Mesendoderm (in vitro differentiated cells): ENCODE measurements at regions not wholly inside any gene's neighbourhood (a gene's known extent, or its start where the extent isn't known, plus 50 kb on each side); places are given as distances from the start of the nearest gene placed in this dataset.
"Not testable (repeated sequence)": the region's sequence is repeated elsewhere in the genome, so short reads cannot be mapped to it uniquely, and the experiment has no call there.

Experiments used
- DNase-seq: peaks from one replicate; pipeline ENCODE4 v3.0.0; 2013
- H2AK5ac ChIP-seq: 2 replicates; pipeline ENCODE4 v1.6.1; 2013; ENCODE audit warnings: low read length, inconsistent platforms
- H2BK120ac ChIP-seq: 2 replicates; pipeline ENCODE4 v1.6.1; 2013; ENCODE audit warnings: low read depth, mild to moderate bottlenecking, low read length, moderate library complexity, mixed read lengths
- H2BK15ac ChIP-seq: replicated peaks from 2 replicates; pipeline ENCODE4 v1.6.1; 2013; ENCODE audit warnings: low read depth, mild to moderate bottlenecking, moderate library complexity
- H2BK5ac ChIP-seq: 2 replicates; pipeline ENCODE4 v1.6.1; 2013; ENCODE audit warnings: low read length, inconsistent platforms
- H3K18ac ChIP-seq: 2 replicates; pipeline ENCODE4 v1.6.1; 2013; ENCODE audit warnings: mild to moderate bottlenecking, low read length, mixed read lengths
- H3K23ac ChIP-seq: one replicate; pipeline ENCODE4 v1.6.1; 2013; ENCODE audit warnings: low read length
- H3K27ac ChIP-seq: 2 replicates; pipeline ENCODE4 v1.5.1; 2013; ENCODE audit warnings: low read depth, mild to moderate bottlenecking, inconsistent platforms, low read length, moderate library complexity
- H3K27me3 ChIP-seq: 2 replicates; pipeline ENCODE4 v1.6.1; 2013; ENCODE audit warnings: low read length, control low read depth, mild to moderate bottlenecking, inconsistent platforms; ENCODE audit not compliant: insufficient read depth, poor library complexity
- H3K36me3 ChIP-seq: 2 replicates; pipeline ENCODE4 v1.6.1; 2013; ENCODE audit warnings: low read length, inconsistent platforms; ENCODE audit not compliant: control insufficient read depth, insufficient read depth
- H3K4ac ChIP-seq: one replicate; pipeline ENCODE4 v1.6.1; 2013; ENCODE audit warnings: low read depth, mild to moderate bottlenecking, low read length, moderate library complexity
- H3K4me1 ChIP-seq: 2 replicates; pipeline ENCODE4 v1.6.1; 2013; ENCODE audit warnings: low read depth, low read length, inconsistent platforms; ENCODE audit not compliant: control insufficient read depth
- H3K4me2 ChIP-seq: 2 replicates; pipeline ENCODE4 v1.6.1; 2013; ENCODE audit warnings: low read length
- H3K4me3 ChIP-seq: 2 replicates; pipeline ENCODE4 v1.5.1; 2013; ENCODE audit warnings: mild to moderate bottlenecking, low read length
- H3K56ac ChIP-seq: one replicate; pipeline ENCODE4 v1.6.1; 2013; ENCODE audit warnings: low read length
- H3K79me1 ChIP-seq: 2 replicates; pipeline ENCODE4 v1.6.1; 2013; ENCODE audit warnings: low read length, inconsistent platforms
- H3K79me2 ChIP-seq: 2 replicates; pipeline ENCODE4 v1.6.1; 2013; ENCODE audit warnings: mild to moderate bottlenecking, low read length; ENCODE audit not compliant: control insufficient read depth, insufficient read depth
- H3K9ac ChIP-seq: 2 replicates; pipeline ENCODE4 v1.6.1; 2013; ENCODE audit warnings: low read length, inconsistent platforms
- H4K5ac ChIP-seq: one replicate; pipeline ENCODE4 v1.6.1; 2013; ENCODE audit warnings: low read length
- H4K8ac ChIP-seq: one replicate; pipeline ENCODE4 v1.6.1; 2013; ENCODE audit warnings: low read depth, mild to moderate bottlenecking, control low read depth, low read length, moderate library complexity
- WGBS: extraction: QIAGEN DNeasy Blood & Tissue Kit; methylation state at CpG from one replicate; pipeline ENCODE4 v1.1.7; 2013; ENCODE audit warnings: low lambda C conversion rate, missing lambda C conversion rate; ENCODE audit not compliant: insufficient coverage; ENCODE audit errors: extremely low coverage; 5-methylcytosine and 5-hydroxymethylcytosine counted together

- Histone ChIP-seq H2BK120ac (no peak overlapping the region), H3K9ac (no peak overlapping the region), H3K79me2 (no peaks in the 10 kb centered on the region), H3K27me3 (no peaks in the 10 kb centered on the region), H2BK15ac (no peak overlapping the region), H3K4me2 (no peak overlapping the region), H4K8ac (no peak overlapping the region), H3K4me1 (no peaks in the 10 kb centered on the region), H3K4ac (no peak overlapping the region), H3K23ac (no peak overlapping the region), H3K4me3 (no peak overlapping the region), H2AK5ac (no peak overlapping the region), H3K56ac (no peak overlapping the region), H3K79me1 (no peaks in the 10 kb centered on the region), H2BK5ac (no peak overlapping the region), H3K18ac (no peak overlapping the region), H4K5ac (no peak overlapping the region), H3K27ac (no peak overlapping the region), H3K36me3 (no peaks in the 10 kb centered on the region)
- no peak for DNase-seq
Measured at GRCh38 chr4:114136069-114136468, 156.6 kb upstream of the ARSJ start.

DNA sequence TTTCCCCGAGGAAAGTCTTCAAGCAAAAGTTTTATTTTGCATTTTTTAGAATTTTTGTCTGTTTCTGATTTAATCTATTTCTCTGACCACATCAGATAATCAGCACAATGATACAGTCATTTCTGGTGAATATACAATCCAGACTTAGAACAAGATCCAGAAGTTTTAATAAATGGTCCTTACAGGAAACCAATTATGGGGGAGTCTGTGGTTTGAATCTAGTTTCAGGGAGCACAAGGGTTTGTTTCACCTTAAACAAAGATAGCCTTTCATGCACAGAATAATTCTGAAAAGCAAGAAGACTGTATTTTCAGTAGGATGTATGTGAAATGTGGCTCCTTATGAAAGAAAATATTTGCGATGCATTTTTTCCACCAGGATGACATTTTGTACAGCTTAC, 158.5 kb upstream of the ARSJ start:
- Histone ChIP-seq H3K4me1 (no peaks in the 10 kb centered on the region), H3K36me3 (no peaks in the 10 kb centered on the region), H3K79me2 (no peaks in the 10 kb centered on the region), H2BK5ac (no peak overlapping the region), H2BK15ac (no peak overlapping the region), H3K4me3 (no peak overlapping the region), H3K23ac (no peak overlapping the region), H3K56ac (no peak overlapping the region), H2BK120ac (no peak overlapping the region), H3K27ac (no peak overlapping the region), H3K79me1 (no peaks in the 10 kb centered on the region), H4K8ac (no peak overlapping the region), H3K4me2 (no peak overlapping the region), H4K5ac (no peak overlapping the region), H2AK5ac (no peak overlapping the region), H3K27me3 (no peaks in the 10 kb centered on the region), H3K9ac (no peak overlapping the region), H3K4ac (no peak overlapping the region), H3K18ac (no peak overlapping the region)
- WGBS, result no CpG with 5 or more reads among the region's 2 CpGs
- DNase-seq, result no peak

DNA sequence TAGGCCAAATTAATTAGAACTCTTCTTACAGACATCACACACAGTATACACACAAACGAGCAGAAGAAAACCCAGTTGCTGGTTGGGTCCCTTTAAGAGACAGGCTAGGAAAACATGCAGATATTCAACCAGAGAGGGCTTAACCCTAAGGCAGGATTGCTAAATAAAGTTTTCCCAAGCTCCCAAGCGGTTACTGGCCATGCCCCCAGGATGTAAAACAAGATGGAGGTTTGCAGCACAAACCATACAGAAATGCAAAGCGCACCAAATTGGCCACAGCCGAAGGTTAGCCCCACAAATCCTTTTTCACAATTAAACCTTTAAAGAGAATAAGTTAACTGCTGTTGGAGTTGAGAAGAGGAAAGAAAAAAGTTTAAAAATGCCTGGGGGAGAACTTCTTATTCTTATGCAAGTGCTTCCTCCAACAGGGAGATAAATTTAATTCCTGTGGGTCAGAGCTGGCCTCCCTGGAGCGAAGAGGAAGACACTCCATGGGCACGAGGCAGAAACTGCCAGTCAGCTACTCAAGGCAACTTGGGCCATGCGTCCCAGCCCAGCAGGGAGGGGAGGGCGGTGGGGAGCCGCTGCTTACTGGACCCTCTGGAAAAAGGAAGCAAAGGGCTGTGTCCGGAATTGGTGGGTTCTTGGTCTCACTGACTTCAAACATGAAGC, 167.6 kb upstream of the ARSJ start:
- no peak overlapping the region for H2BK120ac ChIP-seq
- no peak for DNase-seq
- no peak overlapping the region for H3K9ac ChIP-seq
- H3K79me1 ChIP-seq, result no peaks in the 10 kb centered on the region
- no peak overlapping the region for H3K56ac ChIP-seq
- H4K8ac ChIP-seq, result peak overlapping the region; percentile 76
- WGBS, result no CpG with 5 or more reads among the region's 10 CpGs
- no peaks in the 10 kb centered on the region for H3K27me3 ChIP-seq
- H3K4me1 ChIP-seq, result no peaks in the 10 kb centered on the region
- no peaks in the 10 kb centered on the region for H3K36me3 ChIP-seq
- no peak overlapping the region for H4K5ac ChIP-seq
- no peaks in the 10 kb centered on the region for H3K79me2 ChIP-seq
- no peak overlapping the region for H3K23ac ChIP-seq
- no peak overlapping the region for H2BK5ac ChIP-seq
- no peak overlapping the region for H3K4me3 ChIP-seq
- no peak overlapping the region for H2BK15ac ChIP-seq
- no peak overlapping the region for H3K4me2 ChIP-seq
- H2AK5ac ChIP-seq, result no peak overlapping the region
- H3K27ac ChIP-seq, result no peak overlapping the region
- H3K4ac ChIP-seq, result no peak overlapping the region
- H3K18ac ChIP-seq, result no peak overlapping the region

DNA sequence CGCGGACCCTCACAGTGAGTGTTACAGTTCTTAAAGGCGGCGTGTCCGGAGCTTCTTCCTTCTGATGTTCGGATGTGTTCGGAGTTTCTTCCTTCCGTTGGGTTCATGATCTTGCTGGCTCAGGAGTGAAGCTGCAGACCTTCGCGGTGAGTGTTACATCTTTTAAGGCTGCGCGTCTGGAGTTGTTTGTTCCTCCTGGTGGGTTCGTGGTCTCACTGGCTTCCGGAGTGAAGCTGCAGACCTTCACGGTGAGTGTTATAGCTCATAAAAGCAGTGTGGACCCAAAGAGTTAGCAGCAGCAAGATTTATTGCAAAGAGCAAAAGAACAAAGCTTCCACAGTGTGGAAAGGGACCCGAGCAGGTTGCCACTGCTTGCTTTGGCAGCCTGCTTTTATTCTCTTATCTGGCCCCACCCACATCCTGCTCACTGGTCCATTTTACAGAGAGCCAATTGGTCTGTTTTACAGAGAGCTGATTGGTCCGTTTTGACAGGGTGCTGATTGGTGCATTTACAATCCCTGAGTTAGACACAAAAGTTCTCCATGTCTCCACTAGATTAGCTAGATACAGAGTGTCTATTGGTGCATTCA, 168.3 kb upstream of the ARSJ start:
- H4K8ac ChIP-seq, H3K23ac ChIP-seq, H2BK15ac ChIP-seq, H2BK5ac ChIP-seq, DNase-seq, H2AK5ac ChIP-seq, H3K4me1 ChIP-seq, H3K27ac ChIP-seq, H3K4me3 ChIP-seq, H3K9ac ChIP-seq, H3K79me1 ChIP-seq, H3K36me3 ChIP-seq, H4K5ac ChIP-seq, H3K18ac ChIP-seq, H3K79me2 ChIP-seq, H3K4ac ChIP-seq, H2BK120ac ChIP-seq, H3K27me3 ChIP-seq, H3K56ac ChIP-seq, H3K4me2 ChIP-seq: not testable (repeated sequence)
- no CpG with 5 or more reads among the region's 17 CpGs for WGBS

- not testable (repeated sequence) for H3K56ac ChIP-seq, H3K4ac ChIP-seq, H3K23ac ChIP-seq, H3K4me3 ChIP-seq, H3K27ac ChIP-seq, H3K9ac ChIP-seq, H3K4me1 ChIP-seq, H3K79me2 ChIP-seq, H3K4me2 ChIP-seq, H3K27me3 ChIP-seq, H4K8ac ChIP-seq, H2BK5ac ChIP-seq, H3K79me1 ChIP-seq, DNase-seq, H3K18ac ChIP-seq, H3K36me3 ChIP-seq, H2AK5ac ChIP-seq, H2BK120ac ChIP-seq, H4K5ac ChIP-seq, H2BK15ac ChIP-seq
- WGBS, result no CpG with 5 or more reads among the region's 27 CpGs
Measured at GRCh38 chr4:114148372-114149070, 169.1 kb upstream of the ARSJ start.
